SK-N-SH (cell line): ENCODE measurements at regions not wholly inside any gene's neighbourhood (a gene's known extent, or its start where the extent isn't known, plus 50 kb on each side); places are given as distances from the start of the nearest gene placed in this dataset.

Source experiments
- CTCF ChIA-PET: fragments of 300-600, 350-600 bp; formaldehyde crosslinking; extraction: SDS; loops from one replicate; lab custom pipeline; 2021; lab: Yijun Ruan, JAX
- POLR2A ChIA-PET: fragments of 350-600 bp; sonication (Branson Sonifier 250); formaldehyde crosslinking; extraction: SDS; loops from one replicate; lab custom pipeline; 2020; ENCODE audit warnings: antibody characterized with exemption, inconsistent platforms; lab: Yijun Ruan, JAX
- DNase-seq: peaks from one replicate; pipeline ENCODE4 v3.0.0; 2012
- H2AFZ ChIP-seq: fragments of 200-600 bp; sonication (generic); 2 replicates; pipeline ENCODE4 v1.8.1; 2016; ENCODE audit warnings: antibody characterized with exemption, mild to moderate bottlenecking, low read depth
- H3F3A ChIP-seq: fragments of 200-600 bp; sonication (generic); replicated peaks from 2 replicates; pipeline ENCODE3; 2016; ENCODE audit warnings: antibody characterized with exemption, mild to moderate bottlenecking; ENCODE audit not compliant: insufficient read depth
- H3K27ac ChIP-seq, 2 experiments: fragments of 200-500 bp in 1 of 2; fragments of 200-600 bp in 1 of 2; sonication (Bioruptor generic) in 1 of 2; sonication (generic), shearing (Covaris generic) in 1 of 2; 2 replicates each; pipeline versions ENCODE4 v1.5.1 to v1.6.1; 2014 to 2016; ENCODE audit warnings: low read depth in 2 of 2, inconsistent platforms in 1 of 2, low read length in 1 of 2, mild to moderate bottlenecking in 1 of 2, mixed read lengths in 1 of 2
- H3K27me3 ChIP-seq: fragments of 200-600 bp; sonication (generic), shearing (Covaris generic); 2 replicates; pipeline ENCODE4 v1.6.1; 2016; ENCODE audit warnings: mixed run types; ENCODE audit not compliant: insufficient read depth
- H3K36me3 ChIP-seq, 2 experiments: fragments of 200-500 bp in 1 of 2; fragments of 200-600 bp in 1 of 2; sonication (Bioruptor generic) in 1 of 2; sonication (generic) in 1 of 2; replicated peaks in 1 of 2; 2 replicates each; pipeline versions ENCODE3 to v1.5.1; 2014 to 2016; ENCODE audit warnings: low read length in 1 of 2, mild to moderate bottlenecking in 1 of 2; ENCODE audit not compliant: insufficient read depth in 2 of 2, control insufficient read depth in 1 of 2
- H3K4me1 ChIP-seq, 2 experiments: fragments of 200-500 bp in 1 of 2; fragments of 200-600 bp in 1 of 2; sonication (Bioruptor generic) in 1 of 2; sonication (generic), shearing (Covaris generic) in 1 of 2; 2 replicates each; pipeline versions ENCODE4 v1.5.1 to v1.6.1; 2014 to 2016; ENCODE audit warnings: low read depth in 1 of 2, low read length in 1 of 2, mixed run types in 1 of 2; ENCODE audit not compliant: insufficient read depth in 2 of 2, control insufficient read depth in 1 of 2
- H3K4me2 ChIP-seq: fragments of 200-600 bp; sonication (generic), shearing (Covaris generic); 2 replicates; pipeline ENCODE4 v1.6.1; 2017; ENCODE audit warnings: mixed run types
- H3K4me3 ChIP-seq, 2 experiments: fragments of 200-500 bp in 1 of 2; fragments of 200-600 bp in 1 of 2; sonication (Bioruptor generic) in 1 of 2; sonication (generic), shearing (Covaris generic) in 1 of 2; 2 replicates each; pipeline versions ENCODE4 v1.5.1 to v1.8.1; 2014 to 2016; ENCODE audit warnings: low read depth in 2 of 2, inconsistent platforms in 1 of 2, low read length in 1 of 2, mild to moderate bottlenecking in 1 of 2, mixed read lengths in 1 of 2, moderate library complexity in 1 of 2
- H3K79me2 ChIP-seq: fragments of 200-600 bp; sonication (generic); 2 replicates; pipeline ENCODE4 v1.8.1; 2017; ENCODE audit warnings: mild to moderate bottlenecking; ENCODE audit not compliant: insufficient read depth
- H3K9ac ChIP-seq: fragments of 200-600 bp; sonication (generic); 2 replicates; pipeline ENCODE4 v1.6.1; 2017; ENCODE audit warnings: mixed run types
- H3K9me2 ChIP-seq: fragments of 200-600 bp; sonication (generic); 2 replicates; pipeline ENCODE4 v1.6.1; 2017; ENCODE audit warnings: mixed run types
- H3K9me3 ChIP-seq: fragments of 200-600 bp; sonication (generic); 2 replicates; pipeline ENCODE4 v1.6.1; 2017; ENCODE audit warnings: mixed run types, mild to moderate bottlenecking, moderate library complexity
- H4K20me1 ChIP-seq: fragments of 200-600 bp; sonication (generic); 2 replicates; pipeline ENCODE4 v1.6.1; 2017; ENCODE audit warnings: mild to moderate bottlenecking, mixed run types; ENCODE audit not compliant: insufficient read depth
- CHD2 ChIP-seq: fragments of 150-350 bp; IDR thresholded peaks from 2 replicates; pipeline ENCODE4 v1.6.1; 2018; ENCODE audit warnings: low read length; ENCODE audit not compliant: partially characterized antibody
- ELF1 ChIP-seq: IDR thresholded peaks from 2 replicates; pipeline ENCODE4 v1.4.0; 2012
- EZH2phosphoT487 ChIP-seq: fragments of 200-600 bp; sonication (generic); IDR thresholded peaks from 2 replicates; pipeline ENCODE4 v1.6.1; 2017; ENCODE audit warnings: low read depth, mixed run types, mild to moderate bottlenecking, antibody characterized with exemption, moderate library complexity, borderline replicate concordance
- FOXM1 ChIP-seq: IDR thresholded peaks from 2 replicates; pipeline ENCODE4 v1.4.0; 2012; ENCODE audit warnings: low read depth, mild to moderate bottlenecking
- GATA2 ChIP-seq: sonication (generic); formaldehyde crosslinking; IDR thresholded peaks from 2 replicates; pipeline ENCODE4 v1.5.0; 2020; ENCODE audit warnings: mild to moderate bottlenecking, missing genetic modification reagents
- IRF3 ChIP-seq: fragments of 150-350 bp; IDR thresholded peaks from 2 replicates; pipeline ENCODE4 v1.6.1; 2016; ENCODE audit warnings: mild to moderate bottlenecking, low read depth, low read length
- JUND ChIP-seq: IDR thresholded peaks from 2 replicates; pipeline ENCODE4 v1.4.0; 2012
- MEF2A ChIP-seq: IDR thresholded peaks from 2 replicates; pipeline ENCODE4 v1.4.0; 2012; ENCODE audit warnings: low read depth, borderline replicate concordance
- MXI1 ChIP-seq: IDR thresholded peaks from 2 replicates; pipeline ENCODE4 v1.6.1; 2012; ENCODE audit warnings: mild to moderate bottlenecking, low read depth, low read length, improper control_type of control experiment
- NFIC ChIP-seq: IDR thresholded peaks from 2 replicates; pipeline ENCODE4 v1.4.0; 2012; ENCODE audit warnings: borderline replicate concordance
- PBX3 ChIP-seq: IDR thresholded peaks from 2 replicates; pipeline ENCODE4; 2012
- POLR2AphosphoS5 ChIP-seq: IDR thresholded peaks from 2 replicates; pipeline ENCODE4 v1.6.1; 2012; ENCODE audit warnings: low read depth, low read length
- RCOR1 ChIP-seq: fragments of 150-350 bp; IDR thresholded peaks from 2 replicates; pipeline ENCODE4 v1.6.1; 2017; ENCODE audit warnings: antibody characterized with exemption, low read length
- SIN3A ChIP-seq: IDR thresholded peaks from 2 replicates; pipeline ENCODE4 v1.6.1; 2012; ENCODE audit warnings: low read depth, mild to moderate bottlenecking, low read length, moderate library complexity, borderline replicate concordance
- TEAD4 ChIP-seq: IDR thresholded peaks from 2 replicates; pipeline ENCODE4 v1.4.0; 2012; ENCODE audit warnings: mild to moderate bottlenecking, borderline replicate concordance; ENCODE audit not compliant: insufficient read depth
- WGBS: methylation state at CpG from one replicate; pipeline ENCODE4 v1.1.6; 2017; ENCODE audit warnings: low lambda C conversion rate; 5-methylcytosine and 5-hydroxymethylcytosine counted together
- TF ChIP-seq, protein P1 (sequence below): fragments of 200-600 bp; sonication (generic); IDR thresholded peaks from 2 replicates; pipeline ENCODE4 v1.6.1; 2017; ENCODE audit warnings: antibody characterized with exemption, mild to moderate bottlenecking, moderate library complexity
- TF ChIP-seq, protein P2 (sequence below): fragments of 150-350 bp; IDR thresholded peaks from 2 replicates; pipeline ENCODE4 v1.6.1; 2017; ENCODE audit warnings: antibody characterized with exemption, low read length, low read depth, borderline replicate concordance

DNA sequence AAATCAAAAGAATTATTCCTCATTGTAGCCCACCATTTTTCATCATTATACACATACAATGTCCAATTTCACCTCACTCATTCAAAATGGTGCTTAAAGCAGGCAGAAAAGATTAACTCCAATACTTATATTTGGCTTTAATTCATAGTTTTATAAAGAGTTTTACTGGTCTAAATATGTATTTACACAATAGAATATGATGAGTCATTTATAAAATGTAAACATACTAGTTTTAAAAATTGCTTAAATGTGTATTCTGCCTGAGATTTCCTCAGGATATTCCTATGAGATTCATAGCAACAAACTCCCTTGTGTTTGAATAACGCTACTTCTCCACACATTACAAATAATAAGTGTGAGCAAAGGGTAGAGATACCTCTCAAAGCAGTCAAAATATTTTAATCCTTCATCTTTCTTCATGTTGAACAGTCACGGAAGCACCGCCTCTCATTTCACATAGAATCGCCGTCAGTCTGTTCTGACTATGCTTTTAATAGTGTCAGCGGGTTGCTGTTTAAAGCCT lies 75.7 kb upstream of the GBE1 start:
- Histone ChIP-seq H3K27me3 (no peaks in the 10 kb centered on the region), H4K20me1 (no peaks in the 10 kb centered on the region), H3F3A (no peaks in the 10 kb centered on the region), H3K36me3 (no peaks in the 10 kb centered on the region), H3K4me3 (no peak overlapping the region), H2AFZ (no peak overlapping the region), H3K9me2 (no peaks in the 10 kb centered on the region), H3K79me2 (no peaks in the 10 kb centered on the region), H3K9me3 (no peaks in the 10 kb centered on the region), H3K27ac (no peak overlapping the region), H3K4me1 (no peaks in the 10 kb centered on the region), H3K9ac (no peak overlapping the region), H3K4me2 (no peak overlapping the region)
- TF ChIP-seq, protein P1, sequence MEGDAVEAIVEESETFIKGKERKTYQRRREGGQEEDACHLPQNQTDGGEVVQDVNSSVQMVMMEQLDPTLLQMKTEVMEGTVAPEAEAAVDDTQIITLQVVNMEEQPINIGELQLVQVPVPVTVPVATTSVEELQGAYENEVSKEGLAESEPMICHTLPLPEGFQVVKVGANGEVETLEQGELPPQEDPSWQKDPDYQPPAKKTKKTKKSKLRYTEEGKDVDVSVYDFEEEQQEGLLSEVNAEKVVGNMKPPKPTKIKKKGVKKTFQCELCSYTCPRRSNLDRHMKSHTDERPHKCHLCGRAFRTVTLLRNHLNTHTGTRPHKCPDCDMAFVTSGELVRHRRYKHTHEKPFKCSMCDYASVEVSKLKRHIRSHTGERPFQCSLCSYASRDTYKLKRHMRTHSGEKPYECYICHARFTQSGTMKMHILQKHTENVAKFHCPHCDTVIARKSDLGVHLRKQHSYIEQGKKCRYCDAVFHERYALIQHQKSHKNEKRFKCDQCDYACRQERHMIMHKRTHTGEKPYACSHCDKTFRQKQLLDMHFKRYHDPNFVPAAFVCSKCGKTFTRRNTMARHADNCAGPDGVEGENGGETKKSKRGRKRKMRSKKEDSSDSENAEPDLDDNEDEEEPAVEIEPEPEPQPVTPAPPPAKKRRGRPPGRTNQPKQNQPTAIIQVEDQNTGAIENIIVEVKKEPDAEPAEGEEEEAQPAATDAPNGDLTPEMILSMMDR: no peak
- no peak for TF ChIP-seq GATA2
- no peak for TF ChIP-seq TEAD4
- no peak for TF ChIP-seq RCOR1
- no peak for TF ChIP-seq FOXM1
- no peak for TF ChIP-seq ELF1
- TF ChIP-seq, protein P2, sequence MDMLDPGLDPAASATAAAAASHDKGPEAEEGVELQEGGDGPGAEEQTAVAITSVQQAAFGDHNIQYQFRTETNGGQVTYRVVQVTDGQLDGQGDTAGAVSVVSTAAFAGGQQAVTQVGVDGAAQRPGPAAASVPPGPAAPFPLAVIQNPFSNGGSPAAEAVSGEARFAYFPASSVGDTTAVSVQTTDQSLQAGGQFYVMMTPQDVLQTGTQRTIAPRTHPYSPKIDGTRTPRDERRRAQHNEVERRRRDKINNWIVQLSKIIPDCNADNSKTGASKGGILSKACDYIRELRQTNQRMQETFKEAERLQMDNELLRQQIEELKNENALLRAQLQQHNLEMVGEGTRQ: no peak
- no peak for TF ChIP-seq NFIC
- TF ChIP-seq POLR2AphosphoS5: no peak
- no peak for TF ChIP-seq CHD2
- no peak for TF ChIP-seq PBX3
- TF ChIP-seq SIN3A: no peak
- no peak for TF ChIP-seq IRF3
- no peak for TF ChIP-seq EZH2phosphoT487
- TF ChIP-seq MXI1: no peak
- TF ChIP-seq MEF2A: no peak
- no peak for TF ChIP-seq JUND
- no peak for DNase-seq
- POLR2A ChIA-PET: no interaction called here
- CTCF ChIA-PET: no interaction called here
- 76% methylated on average over 6 of the region's 6 CpGs for WGBS
